Myocyte (in vitro differentiated cells): ENCODE measurements at regions not wholly inside any gene's neighbourhood (a gene's known extent, or its start where the extent isn't known, plus 50 kb on each side); places are given as distances from the start of the nearest gene placed in this dataset.

ENCODE experiments used
- DNase-seq: peaks from one replicate; pipeline ENCODE4 v3.0.0-alpha.2; 2012; ENCODE audit warnings: low read depth

GRCh38 chr10:90398566-90398965 lies 459.3 kb downstream of the HTR7 start:
- DNase-seq = peak; percentile 31

DNA sequence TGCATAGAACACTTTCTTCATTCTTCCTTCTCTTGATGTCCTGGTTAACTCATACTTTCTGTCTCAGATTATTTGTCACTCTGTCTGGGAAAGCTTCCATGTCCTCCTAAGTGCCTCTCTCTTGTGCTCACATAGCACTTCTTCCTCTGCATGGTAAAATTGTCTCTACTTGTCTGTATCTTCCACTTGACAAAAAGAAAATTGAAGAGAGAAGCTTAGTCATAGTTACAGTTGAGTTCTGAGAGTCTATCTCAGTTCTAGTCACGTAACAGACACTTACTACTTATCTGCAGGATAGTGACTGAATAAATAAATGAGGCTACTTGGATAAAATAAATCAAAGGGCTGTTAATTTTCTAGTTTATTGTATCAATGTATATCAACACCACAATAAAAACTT lies 458.1 kb downstream of the HTR7 start:
- DNase-seq = no peak

DNA sequence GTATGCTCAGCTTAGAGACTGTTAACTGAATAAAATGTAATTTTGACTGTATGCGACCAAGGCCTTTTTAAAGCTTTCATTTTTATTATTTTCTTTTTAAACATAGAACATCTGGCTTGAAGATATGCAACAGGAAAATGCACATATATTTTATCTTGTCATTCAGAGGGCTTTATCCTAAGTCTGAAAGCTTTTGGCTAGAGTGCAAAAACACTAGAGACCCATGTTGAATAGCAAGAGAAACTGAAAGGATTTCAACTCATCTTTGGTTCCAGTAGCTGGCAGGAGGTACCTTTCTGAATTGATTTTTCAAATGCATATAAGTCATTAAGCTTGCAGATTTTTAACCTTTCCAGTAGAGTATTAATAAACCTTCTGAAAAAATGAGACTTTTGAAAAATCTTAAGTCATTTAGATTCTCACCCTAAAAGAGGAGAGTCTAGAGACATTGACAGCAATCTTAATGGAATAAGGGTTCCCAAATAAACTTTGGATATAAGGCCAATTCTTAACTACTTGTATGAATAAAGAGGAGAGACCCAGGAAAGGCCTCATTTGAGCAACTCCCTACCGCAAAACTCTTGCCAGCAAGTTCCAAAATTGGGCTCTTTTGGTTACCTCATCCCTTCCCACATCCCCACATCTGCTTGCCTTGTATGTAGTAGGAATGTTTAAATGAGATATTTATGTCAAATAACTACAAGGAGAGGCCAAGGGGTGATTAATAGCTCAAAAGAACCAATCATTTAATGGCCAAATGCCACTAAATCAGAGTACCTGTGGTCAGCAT lies 454.4 kb downstream of the HTR7 start:
- DNase-seq = no peak

DNA sequence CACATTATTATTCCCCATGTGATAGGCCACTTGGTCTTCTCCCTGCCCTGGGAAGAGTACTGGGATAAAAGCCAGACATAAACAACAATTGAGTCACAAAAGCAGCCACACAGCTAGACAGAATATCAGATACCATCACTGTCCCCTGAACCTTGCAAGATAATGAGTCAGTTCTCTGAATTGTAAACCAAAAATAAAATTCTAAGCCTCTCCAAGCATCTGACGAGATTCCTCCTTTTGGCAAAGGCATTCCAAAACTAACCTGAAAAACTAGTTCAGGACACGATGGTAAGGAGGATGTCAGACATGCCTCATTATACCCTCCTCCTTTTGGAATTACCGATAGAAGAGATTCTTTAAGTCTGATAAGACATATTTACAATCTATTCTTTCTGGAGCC lies 450.7 kb downstream of the HTR7 start:
- peak; percentile 35 for DNase-seq

DNA sequence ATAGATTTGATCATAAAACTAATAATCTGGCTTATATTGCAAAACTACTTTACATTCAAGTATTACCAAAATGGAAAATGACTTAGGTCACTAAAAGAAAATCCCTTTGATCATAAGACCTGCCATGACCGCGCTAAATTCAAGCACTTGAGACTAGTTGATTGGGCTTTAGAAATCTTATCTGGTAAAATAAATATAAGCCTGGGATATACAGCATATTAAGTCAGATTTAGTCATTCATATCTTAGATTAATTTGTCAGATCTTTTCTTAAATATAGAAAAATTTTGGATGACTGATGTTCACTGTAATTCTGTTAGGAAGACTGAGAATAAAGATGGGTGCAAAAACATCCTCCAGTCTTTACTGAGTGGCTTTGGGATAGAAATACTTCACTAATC lies 450.0 kb downstream of the HTR7 start:
- DNase-seq = no peak

DNA sequence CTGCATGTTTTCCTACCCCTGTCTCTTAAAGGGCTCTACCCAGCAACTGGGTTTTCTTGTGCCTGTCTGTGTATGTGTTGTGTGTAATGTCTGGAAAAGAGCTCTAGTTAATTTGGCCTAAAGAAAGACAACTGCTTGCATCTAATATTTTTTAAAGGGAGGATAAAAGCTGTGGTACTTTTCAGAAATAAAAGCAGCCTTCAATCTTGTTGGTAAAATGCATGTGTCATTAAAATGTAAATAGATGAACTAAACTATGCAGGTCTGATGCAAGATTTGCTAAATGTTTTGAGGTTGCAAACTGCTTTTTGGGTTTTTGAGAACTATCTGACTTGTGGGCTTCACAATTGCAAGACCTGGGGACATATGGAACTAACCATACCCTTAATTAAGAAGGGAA lies 445.3 kb downstream of the HTR7 start:
- DNase-seq = no peak

- DNase-seq = no peak
These were observed 444.6 kb downstream of the HTR7 start for GRCh38 chr10:90413196-90413595.

- DNase-seq = no peak
These were observed 442.9 kb downstream of the HTR7 start for GRCh38 chr10:90414926-90415325.

DNA sequence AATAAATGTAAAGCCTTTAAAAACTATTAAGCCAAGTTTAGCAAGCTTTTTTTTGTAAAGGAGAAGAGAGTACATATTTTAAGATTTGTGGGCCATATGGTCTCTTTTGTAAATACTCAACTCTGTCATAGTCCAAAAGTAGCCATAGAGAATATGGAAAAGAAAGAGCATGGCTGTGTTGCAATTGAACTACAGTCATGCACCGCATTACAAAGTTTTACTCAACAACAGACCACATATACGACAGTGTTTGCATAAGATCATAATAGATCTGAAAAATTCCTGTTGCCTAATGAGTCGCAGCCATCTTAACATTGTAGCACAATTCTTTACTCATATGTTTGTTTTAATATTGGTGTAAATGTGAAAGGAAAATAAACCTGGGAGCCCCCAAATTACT lies 440.8 kb downstream of the HTR7 start:
- no peak for DNase-seq

- no peak for DNase-seq
These were observed 440.2 kb downstream of the HTR7 start for GRCh38 chr10:90417476-90418210.

- peak; percentile 5 for DNase-seq
These were observed 438.8 kb downstream of the HTR7 start for GRCh38 chr10:90418869-90419652.

- DNase-seq = no peak
These were observed 437.1 kb downstream of the HTR7 start for GRCh38 chr10:90420637-90421318.

DNA sequence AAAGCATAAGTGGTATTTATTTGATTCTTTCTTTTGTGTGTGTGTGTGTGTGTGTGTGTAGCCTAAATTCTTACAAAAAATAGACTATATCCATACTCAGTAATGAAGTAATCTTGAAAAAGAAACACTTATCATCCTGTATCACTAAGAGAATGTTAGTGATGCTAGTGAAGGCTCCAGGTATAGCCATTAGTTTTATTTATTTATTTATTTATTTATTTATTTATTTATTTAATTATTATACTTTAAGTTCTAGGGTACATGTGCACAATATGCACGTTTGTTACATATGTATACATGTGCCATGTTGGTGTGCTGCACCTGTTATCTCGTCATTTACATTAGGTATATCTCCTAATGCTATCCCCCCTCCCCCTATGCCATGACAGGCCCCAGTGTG lies 436.0 kb downstream of the HTR7 start:
- no peak for DNase-seq

- DNase-seq = no peak
These were observed 433.1 kb downstream of the HTR7 start for GRCh38 chr10:90424730-90425129.

- no peak for DNase-seq
These were observed 427.7 kb downstream of the HTR7 start for GRCh38 chr10:90430186-90430585.

GRCh38 chr10:90432866-90433265 lies 425.0 kb downstream of the HTR7 start:
- no peak for DNase-seq

GRCh38 chr10:90435296-90435695 lies 422.5 kb downstream of the HTR7 start:
- no peak for DNase-seq

DNA sequence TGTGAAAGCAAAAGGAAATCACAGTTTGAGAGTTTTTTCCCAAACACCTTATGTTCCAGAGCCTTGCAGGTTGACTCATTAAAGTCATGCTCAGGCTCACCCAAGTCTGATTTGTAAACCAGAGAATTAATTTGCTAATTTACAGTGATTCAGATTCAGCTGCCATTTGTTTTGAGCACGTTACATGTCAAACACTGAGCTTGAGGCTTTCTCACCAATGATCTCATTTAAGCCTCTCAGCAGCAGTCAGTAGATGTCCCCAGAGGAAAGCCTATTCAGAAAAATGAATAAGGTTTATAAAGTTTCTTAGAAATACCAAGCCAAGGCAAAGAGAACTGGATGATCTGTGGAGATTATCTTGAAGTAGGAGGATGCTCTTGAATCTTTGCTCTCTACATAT lies 420.4 kb downstream of the HTR7 start:
- DNase-seq = peak; percentile 9

DNA sequence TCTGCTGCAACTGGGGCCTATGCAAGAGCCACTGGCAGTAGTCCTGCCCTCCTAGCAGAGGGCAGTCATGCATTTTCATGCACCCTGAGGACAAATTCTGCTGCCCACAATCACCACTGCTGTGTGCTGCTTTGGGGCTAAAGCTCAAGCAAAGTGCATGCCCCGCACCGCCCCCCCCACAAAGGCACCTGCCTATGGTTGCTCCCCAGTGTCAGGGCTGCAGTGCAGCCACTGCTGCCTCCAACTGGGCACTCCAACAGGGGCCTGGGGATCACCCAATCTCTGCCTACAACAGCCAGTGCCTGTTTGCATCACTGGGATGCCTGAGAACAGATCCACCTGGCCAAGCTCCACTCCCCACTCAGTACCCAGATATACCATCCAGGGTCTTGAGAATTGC lies 417.0 kb downstream of the HTR7 start:
- no peak for DNase-seq

GRCh38 chr10:90443342-90443741 lies 414.5 kb downstream of the HTR7 start:
- no peak for DNase-seq

DNA sequence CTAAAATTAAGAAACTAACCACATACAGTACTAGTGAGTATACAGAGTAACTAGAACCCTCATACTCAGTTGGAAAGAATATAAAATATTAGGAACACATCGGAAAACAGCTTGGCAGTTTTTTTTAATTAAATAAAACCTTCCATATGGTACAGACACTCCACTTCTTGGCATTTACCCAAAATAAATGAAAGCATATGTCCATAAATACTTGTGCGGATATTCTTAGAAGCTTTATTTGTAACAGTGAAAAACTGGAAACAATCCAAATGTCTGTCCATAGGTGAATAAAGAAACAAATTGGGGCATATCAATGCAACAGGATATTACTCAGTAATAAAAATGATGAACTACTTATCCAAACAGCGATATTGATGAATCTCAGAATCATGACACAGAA lies 410.0 kb downstream of the HTR7 start:
- DNase-seq = no peak

- DNase-seq = no peak
These were observed 407.0 kb downstream of the HTR7 start for GRCh38 chr10:90450797-90451196.
